ENCODE measurements at regions not wholly inside any gene's neighbourhood (a gene's known extent, or its start where the extent isn't known, plus 50 kb on each side); places are given as distances from the start of the nearest gene placed in this dataset.
A peak's percentile ranks its signal among the peaks of the same experiment; 100 is the strongest.
"Not testable (repeated sequence)": the region's sequence is repeated elsewhere in the genome, so short reads cannot be mapped to it uniquely, and the experiment has no call there.

GRCh38 chr1:146376309-146376707, 147.5 kb upstream of the NOTCH2NLA start:
- H3K4me1 ChIP-seq; H3K36me3 ChIP-seq; H3K9me3 ChIP-seq; H3K27me3 ChIP-seq (replicated peaks in 1 of 7); intact Hi-C loops (cut with DNase I; ENCODE audit: low total_unique reads): not testable (repeated sequence)
- peak; percentile 96 for DNase-seq
- TF ChIP-seq POLR2A (IDR thresholded peaks at IDR 0.05) (peak in 1 of 3 donors; percentile 51), POLR2AphosphoS5 (IDR thresholded peaks at IDR 0.05) (peak in 2 of 3 donors; percentile 86 to 87)
- peak overlapping the region in 6 of 8 donors; percentile 26 to 60 (median 32) for H3K4me3 ChIP-seq
- H3K27ac ChIP-seq, result peak overlapping the region in 7 of 8 donors; percentile 87 to 95 (median 92)
- 0% methylated on average over 14 to 24 of the region's 27 CpGs; no CpG with 5 or more reads in 1 of the 5 donors for WGBS, 5 donors

- H3K27ac ChIP-seq; H3K4me3 ChIP-seq; intact Hi-C loops (cut with DNase I; ENCODE audit: low total_unique reads); H3K9me3 ChIP-seq; H3K36me3 ChIP-seq; H3K4me1 ChIP-seq; DNase-seq; H3K27me3 ChIP-seq (replicated peaks in 1 of 7): not testable (repeated sequence)
- 84 to 95% (median 90%) methylated on average over 6 of the region's 6 CpGs for WGBS, 5 donors
Observed at GRCh38 chr1:146375108-146375507, 146.3 kb upstream of the NOTCH2NLA start.

- Histone ChIP-seq H3K4me3 (peak overlapping the region; percentile 6 to 67 (median 37)), H3K27ac (peak overlapping the region; percentile 69 to 88 (median 78))
- H3K27me3 ChIP-seq (replicated peaks in 1 of 7); H3K36me3 ChIP-seq; H3K9me3 ChIP-seq; H3K4me1 ChIP-seq; intact Hi-C loops (cut with DNase I; ENCODE audit: low total_unique reads): not testable (repeated sequence)
- DNase-seq, result peak; percentile 82
- 0 to 2% (median 1%) methylated on average over 11 to 20 of the region's 23 CpGs for WGBS, 5 donors
- peak; percentile 41 to 70 (median 50) for TF ChIP-seq POLR2AphosphoS5 (IDR thresholded peaks at IDR 0.05)
Observed at GRCh38 chr1:146369940-146370339, 141.1 kb upstream of the NOTCH2NLA start.

GRCh38 chr1:146355373-146355772, 126.6 kb upstream of the NOTCH2NLA start:
- H3K4me1 ChIP-seq; H3K4me3 ChIP-seq; H3K27me3 ChIP-seq (replicated peaks in 1 of 7); intact Hi-C loops (cut with DNase I; ENCODE audit: low total_unique reads); H3K36me3 ChIP-seq; H3K27ac ChIP-seq; H3K9me3 ChIP-seq; DNase-seq: not testable (repeated sequence)

- intact Hi-C loops (cut with DNase I; ENCODE audit: low total_unique reads); DNase-seq: not testable (repeated sequence)
Observed at GRCh38 chr1:146326863-146327262, 98.0 kb upstream of the NOTCH2NLA start.

GRCh38 chr1:146324463-146324862, 95.6 kb upstream of the NOTCH2NLA start:
- H3K4me1 ChIP-seq; H3K4me3 ChIP-seq; H3K36me3 ChIP-seq; intact Hi-C loops (cut with DNase I; ENCODE audit: low total_unique reads); H3K27ac ChIP-seq; H3K27me3 ChIP-seq (replicated peaks in 1 of 7); DNase-seq; H3K9me3 ChIP-seq: not testable (repeated sequence)
- 57 to 100% (median 98%) methylated on average over 1 to 2 of the region's 2 CpGs; no CpG with 5 or more reads in 1 of the 5 donors for WGBS, 5 donors

More at GRCh38 chr1:146326863-146327262, 98.0 kb upstream of the NOTCH2NLA start:
- H3K27me3 ChIP-seq (replicated peaks in 1 of 7); H3K4me1 ChIP-seq; H3K36me3 ChIP-seq; H3K27ac ChIP-seq; H3K9me3 ChIP-seq; H3K4me3 ChIP-seq: not testable (repeated sequence)
- 100% methylated on average over 1 of the region's 1 CpG; no CpG with 5 or more reads in 4 of the 5 donors for WGBS, 5 donors

- H3K4me1 ChIP-seq; H3K4me3 ChIP-seq; H3K27me3 ChIP-seq (replicated peaks in 1 of 7); H3K9me3 ChIP-seq; H3K36me3 ChIP-seq; DNase-seq; intact Hi-C loops (cut with DNase I; ENCODE audit: low total_unique reads): not testable (repeated sequence)
- H3K27ac ChIP-seq, result peak overlapping the region in 1 of 8 donors; percentile 28
- WGBS, 5 donors, result 64% methylated on average over 1 of the region's 1 CpG; no CpG with 5 or more reads in 4 of the 5 donors
Observed at GRCh38 chr1:146323302-146323701, 94.5 kb upstream of the NOTCH2NLA start.

GRCh38 chr1:146322893-146323292, 94.1 kb upstream of the NOTCH2NLA start:
- H3K36me3 ChIP-seq; intact Hi-C loops (cut with DNase I; ENCODE audit: low total_unique reads); H3K27me3 ChIP-seq (replicated peaks in 1 of 7); H3K9me3 ChIP-seq; H3K4me3 ChIP-seq; H3K4me1 ChIP-seq; DNase-seq: not testable (repeated sequence)
- WGBS, 5 donors, result 27 to 77% (median 31%) methylated on average over 2 of the region's 4 CpGs; no CpG with 5 or more reads in 2 of the 5 donors
- peak overlapping the region in 1 of 8 donors; percentile 28 for H3K27ac ChIP-seq

- H3K36me3 ChIP-seq; H3K9me3 ChIP-seq; H3K27ac ChIP-seq; H3K4me1 ChIP-seq; DNase-seq; H3K4me3 ChIP-seq; H3K27me3 ChIP-seq (replicated peaks in 1 of 7); intact Hi-C loops (cut with DNase I; ENCODE audit: low total_unique reads): not testable (repeated sequence)
- WGBS, 5 donors, result 73 to 98% (median 95%) methylated on average over 1 to 2 of the region's 4 CpGs
Observed at GRCh38 chr1:146318715-146319114, 89.9 kb upstream of the NOTCH2NLA start.

GRCh38 chr1:146317785-146318184, 89.0 kb upstream of the NOTCH2NLA start:
- H3K4me3 ChIP-seq; DNase-seq; H3K36me3 ChIP-seq; H3K27me3 ChIP-seq (replicated peaks in 1 of 7); intact Hi-C loops (cut with DNase I; ENCODE audit: low total_unique reads); H3K9me3 ChIP-seq; H3K4me1 ChIP-seq: not testable (repeated sequence)
- WGBS, 5 donors, result 75 to 96% (median 91%) methylated on average over 1 of the region's 1 CpG; no CpG with 5 or more reads in 1 of the 5 donors
- H3K27ac ChIP-seq, result peak overlapping the region in 1 of 8 donors; percentile 40

- H3K27me3 ChIP-seq (replicated peaks in 1 of 7); H3K4me1 ChIP-seq; DNase-seq; H3K9me3 ChIP-seq; intact Hi-C loops (cut with DNase I; ENCODE audit: low total_unique reads); H3K4me3 ChIP-seq; H3K36me3 ChIP-seq; H3K27ac ChIP-seq: not testable (repeated sequence)
- no CpG with 5 or more reads among the region's 5 CpGs for WGBS, 5 donors
Observed at GRCh38 chr1:146314449-146315246, 85.8 kb upstream of the NOTCH2NLA start.

Measured in spleen (tissue), 11 donors.